GM21825 (cell line): ENCODE measurements at regions not wholly inside any gene's neighbourhood (a gene's known extent, or its start where the extent isn't known, plus 50 kb on each side); places are given as distances from the start of the nearest gene placed in this dataset.
"Not testable (repeated sequence)": the region's sequence is repeated elsewhere in the genome, so short reads cannot be mapped to it uniquely, and the experiment has no call there.

Experiments used
- ATAC-seq: cut with Tn5 transposase; IDR thresholded peaks from one replicate; pipeline ENCODE4 v1.9.1; 2021; ENCODE audit warnings: mild to moderate bottlenecking, moderate library complexity; ENCODE audit not compliant: unreplicated experiment

DNA sequence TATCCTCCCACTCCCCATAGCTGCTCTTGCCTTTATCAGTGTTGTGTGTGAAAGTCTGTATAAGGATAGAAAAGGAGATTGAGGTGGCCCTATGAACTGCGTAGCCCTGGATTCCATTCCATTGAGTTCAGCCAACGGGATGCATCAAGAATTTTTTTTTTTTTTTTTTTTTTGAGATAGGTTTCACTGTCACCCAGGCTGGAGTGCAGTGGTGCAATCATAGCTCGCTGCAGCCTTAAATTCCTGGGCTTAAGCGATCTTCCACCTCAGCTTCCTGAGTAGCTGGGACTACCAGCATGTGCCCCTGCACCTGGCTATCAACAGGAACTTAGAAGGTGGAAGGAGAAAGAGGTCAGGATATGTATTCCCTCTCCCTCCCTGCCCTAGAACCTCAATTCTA is 187.2 kb upstream of the SPRY1 start:
- ATAC-seq, result no peak

DNA sequence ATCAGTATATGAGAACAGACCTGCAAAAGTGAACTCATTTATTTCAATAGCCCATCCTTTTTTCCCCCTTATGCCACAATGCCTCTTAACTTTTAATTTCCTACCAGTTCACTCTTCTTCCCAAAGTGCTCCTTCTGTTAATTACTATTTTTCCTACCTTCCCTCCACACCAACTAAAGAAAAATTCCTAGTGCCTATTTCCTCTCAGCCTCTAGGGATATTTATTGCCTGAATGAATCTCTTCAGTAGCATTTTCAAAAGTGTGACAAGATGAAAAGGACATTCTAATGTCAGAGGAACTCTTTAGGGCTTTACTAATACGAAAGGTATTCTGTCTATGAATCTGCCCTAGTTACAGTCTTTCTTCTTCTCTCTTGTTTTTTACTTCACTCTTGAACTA is 181.1 kb upstream of the SPRY1 start:
- no peak for ATAC-seq

DNA sequence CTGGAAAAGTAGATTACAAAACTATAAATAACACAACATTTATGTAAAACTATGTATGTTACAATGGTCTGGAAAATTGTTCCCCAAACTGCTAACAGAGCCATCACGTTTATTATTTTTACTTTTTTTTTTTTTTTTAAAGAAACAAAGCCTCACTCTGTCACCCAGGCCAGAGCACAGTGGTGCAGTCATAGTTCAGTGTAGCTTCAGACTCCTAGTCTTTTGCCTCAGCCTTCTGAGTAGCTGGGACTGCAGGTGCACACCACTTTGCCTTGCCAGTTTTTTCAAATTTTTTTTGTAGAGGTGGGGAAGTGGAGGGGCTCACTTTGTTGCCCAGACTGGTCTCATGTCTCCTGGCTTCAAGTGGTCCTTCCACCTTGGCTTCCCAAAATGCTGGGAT is 180.1 kb upstream of the SPRY1 start:
- ATAC-seq, result no peak

DNA sequence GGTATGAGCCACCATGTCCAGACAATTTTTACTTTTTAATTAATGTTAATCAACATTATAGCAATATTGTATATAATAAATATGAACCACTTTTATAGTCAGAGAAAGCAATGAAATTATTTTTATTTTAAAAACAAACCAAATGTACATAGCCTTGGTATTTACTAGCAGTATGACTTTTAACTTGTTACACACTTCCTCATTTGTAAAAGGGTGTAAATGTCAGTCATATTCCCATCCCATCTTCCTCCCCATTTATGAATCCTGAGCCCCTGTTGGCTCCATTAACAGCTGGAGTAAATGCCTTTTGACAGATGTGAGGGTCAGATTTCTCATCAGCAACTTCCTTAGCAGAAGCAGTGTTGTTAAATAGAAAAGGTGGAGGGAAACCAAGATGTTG is 179.6 kb upstream of the SPRY1 start:
- ATAC-seq, result no peak

DNA sequence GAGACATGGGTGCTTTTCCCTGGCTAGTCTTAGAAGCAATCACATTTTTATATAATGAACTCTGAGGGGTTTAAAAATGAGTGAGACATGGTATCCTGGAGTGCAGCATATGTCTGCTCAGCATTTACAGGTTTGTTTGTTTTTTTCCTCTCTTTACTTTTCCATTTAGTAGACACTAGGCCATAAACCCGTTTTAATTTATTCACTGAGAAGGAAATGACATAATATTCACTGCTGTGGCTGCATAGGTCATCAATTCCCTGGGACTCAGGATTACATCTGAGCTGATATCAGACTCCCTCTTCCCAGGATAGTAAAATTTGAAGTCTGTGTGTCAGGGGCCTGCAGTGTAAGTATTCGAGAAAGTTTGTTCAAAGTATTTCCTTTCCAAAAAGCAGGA is 178.9 kb upstream of the SPRY1 start:
- ATAC-seq, result no peak

DNA sequence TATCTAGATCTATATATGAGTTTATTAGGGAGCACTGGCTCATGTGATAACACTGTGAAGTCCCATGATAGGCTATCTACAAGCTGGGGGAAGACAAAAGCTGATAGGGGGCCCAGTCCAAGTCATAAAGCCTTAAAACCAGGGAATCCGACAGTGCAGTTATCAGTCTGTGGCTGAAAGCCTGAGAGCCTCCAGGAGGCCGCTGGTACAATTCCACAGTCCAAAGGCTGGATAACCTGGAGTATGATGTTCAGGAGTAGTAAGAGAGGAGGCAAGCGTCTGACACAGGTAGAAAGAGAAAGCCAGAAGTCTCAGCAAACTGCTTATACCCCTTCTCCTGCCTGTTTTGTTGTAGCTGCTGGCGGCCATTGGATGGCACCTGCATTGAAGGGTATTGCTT is 177.6 kb upstream of the SPRY1 start:
- ATAC-seq, result no peak

DNA sequence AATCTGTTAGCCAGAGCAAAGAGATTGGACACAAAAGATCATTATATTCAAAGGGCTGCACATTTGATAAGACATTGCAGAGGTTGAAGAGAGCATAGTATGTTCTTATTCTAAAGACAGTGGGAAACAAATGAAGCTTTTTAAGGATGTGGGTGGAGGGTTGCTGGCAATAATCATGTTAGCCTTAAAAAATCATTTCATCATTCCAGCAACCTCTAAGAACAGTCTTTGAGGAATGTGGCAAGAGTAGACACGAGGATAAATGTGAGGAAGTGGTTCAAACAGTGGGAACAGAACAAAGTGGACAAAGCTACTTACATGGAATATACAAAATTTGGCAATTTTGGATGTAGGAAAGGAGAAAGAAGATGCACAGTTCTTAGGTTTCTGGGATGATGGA is 167.3 kb upstream of the SPRY1 start:
- no peak for ATAC-seq

DNA sequence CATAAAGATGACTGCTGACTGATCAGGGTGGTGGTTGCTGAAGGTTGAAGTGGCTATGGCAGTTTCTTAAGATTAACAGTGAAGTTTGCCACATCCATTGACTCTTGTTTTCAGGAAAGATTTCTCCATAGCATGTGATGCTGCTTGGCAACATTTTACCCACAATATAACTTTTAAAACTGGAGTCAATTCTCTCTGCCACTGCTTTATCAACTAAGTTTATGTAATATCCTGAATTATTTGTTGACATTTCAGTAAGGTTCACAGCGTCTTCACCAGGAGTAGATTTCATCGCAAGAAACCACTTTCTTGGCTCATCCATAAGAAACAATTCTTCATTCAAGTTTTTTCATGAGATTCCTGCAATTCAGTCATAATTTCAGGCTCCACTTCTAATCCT is 166.5 kb upstream of the SPRY1 start:
- no peak for ATAC-seq

DNA sequence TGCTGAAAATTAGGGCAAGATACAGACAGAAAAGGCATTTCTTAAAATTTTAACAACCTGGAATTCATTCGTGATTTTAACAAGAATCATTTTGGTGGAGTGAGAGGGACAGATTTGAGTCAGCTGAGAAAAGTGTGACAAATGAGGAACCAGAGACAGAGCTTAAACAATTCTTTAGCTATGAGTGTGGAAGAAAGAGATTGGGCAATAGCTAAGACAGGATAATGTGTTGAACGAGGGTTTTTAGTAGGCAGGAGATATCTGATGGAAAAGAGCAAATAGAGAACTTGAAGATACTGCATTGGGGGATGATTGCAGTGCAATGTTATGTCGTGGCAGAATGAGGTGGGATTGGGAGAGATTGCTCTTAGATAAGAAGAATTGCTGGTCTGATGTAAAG is 164.2 kb upstream of the SPRY1 start:
- ATAC-seq, result no peak

DNA sequence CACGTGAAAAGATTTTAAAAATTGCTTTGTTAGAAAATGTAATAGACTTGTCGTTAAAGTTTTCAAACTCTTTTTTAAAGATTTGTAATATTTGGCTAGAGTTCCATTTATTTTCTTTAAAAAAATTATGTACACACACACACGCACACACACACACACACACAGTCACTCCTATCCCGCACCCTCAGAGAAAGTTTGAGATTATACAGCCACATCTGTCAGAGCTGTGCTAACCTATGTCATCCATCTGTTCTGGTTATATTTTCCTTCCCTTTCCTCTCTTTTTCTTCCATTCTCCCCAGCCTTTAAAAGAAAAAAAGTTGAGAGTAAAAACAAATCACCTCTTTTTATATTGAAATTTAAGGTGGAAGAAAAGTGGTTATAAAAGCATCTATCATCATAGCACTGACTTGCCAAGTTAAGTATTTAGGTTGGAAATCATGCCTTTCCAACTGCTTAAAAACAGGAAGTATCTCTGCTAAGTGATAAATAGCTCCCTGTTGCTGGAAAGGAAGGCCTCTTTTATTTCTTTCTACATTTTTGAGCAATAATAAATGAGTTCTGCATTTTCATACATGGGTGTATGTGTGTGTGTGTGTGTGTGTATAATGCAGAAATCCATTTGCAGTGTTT is 163.3 kb upstream of the SPRY1 start:
- ATAC-seq, result no peak

DNA sequence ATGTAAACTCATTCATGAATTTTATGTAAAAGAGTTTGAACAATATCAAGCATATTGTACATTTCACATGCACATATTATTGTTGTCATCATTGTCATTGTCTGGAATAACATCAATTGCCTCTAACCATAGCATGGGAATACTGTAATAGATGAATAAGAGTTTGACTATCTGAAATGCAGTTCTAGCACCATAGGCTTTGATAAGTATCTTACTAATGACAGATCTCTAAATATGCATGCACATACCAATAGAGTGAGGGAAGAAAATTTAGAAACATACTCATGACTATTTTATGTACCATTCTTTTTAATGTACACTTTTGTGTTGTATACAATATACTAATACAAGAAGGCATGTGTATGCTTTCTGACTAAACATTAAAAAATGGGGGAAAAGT is 161.6 kb upstream of the SPRY1 start:
- ATAC-seq, result no peak

DNA sequence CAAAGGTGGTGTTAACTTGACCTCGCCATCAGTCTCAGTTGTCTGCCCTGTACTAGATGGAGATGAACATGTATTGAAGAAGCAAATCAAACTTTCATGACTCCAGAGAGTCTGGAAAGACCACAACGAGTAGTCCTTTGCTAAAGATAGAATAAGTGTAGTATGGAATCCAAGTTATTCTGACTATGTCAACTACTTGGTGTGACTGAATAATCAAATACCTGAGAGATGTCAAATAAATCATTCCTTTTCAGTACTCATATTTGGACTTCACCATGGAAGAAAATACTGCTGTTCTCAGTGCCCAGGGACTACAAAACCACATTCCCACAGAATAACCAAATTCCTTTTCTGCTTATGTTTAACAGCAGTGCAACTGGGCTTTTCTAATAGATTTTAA is 161.2 kb upstream of the SPRY1 start:
- no peak for ATAC-seq

DNA sequence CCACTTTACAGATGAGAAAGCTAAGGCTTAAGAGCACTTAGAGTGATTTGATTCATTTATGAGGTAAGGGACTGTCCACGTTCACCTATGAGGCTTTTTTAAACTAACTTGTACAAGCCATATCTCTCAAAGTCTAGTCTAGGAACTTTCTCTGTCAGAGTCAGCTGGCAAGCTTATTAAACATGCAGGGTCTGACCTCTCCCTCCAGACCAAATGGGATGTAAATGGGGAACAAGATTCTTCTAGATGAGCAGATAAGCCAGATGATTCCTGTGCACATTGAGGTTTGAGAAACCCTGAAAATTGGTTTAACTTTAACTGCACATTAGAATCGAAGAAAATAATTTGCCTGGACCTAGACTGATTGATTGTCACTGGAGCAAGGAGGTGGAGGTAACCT is 160.0 kb upstream of the SPRY1 start:
- no peak for ATAC-seq

DNA sequence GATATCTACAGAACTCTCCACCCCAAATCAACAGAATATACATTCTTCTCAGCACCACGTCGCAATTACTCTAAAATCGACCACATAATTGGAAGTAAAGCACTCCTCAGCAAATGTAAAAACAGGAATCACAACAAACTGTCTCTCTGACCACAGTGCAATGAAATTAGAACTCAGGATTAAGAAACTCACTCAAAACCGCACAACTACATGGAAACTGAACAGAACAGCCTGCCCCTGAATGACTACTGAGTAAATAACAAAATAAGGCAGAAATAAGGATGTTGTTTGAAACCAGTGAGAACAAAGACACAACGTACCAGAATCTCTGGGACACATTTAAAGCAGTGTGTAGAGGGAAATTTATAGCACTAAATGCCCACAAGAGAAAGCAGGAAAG is 156.3 kb upstream of the SPRY1 start:
- not testable (repeated sequence) for ATAC-seq

DNA sequence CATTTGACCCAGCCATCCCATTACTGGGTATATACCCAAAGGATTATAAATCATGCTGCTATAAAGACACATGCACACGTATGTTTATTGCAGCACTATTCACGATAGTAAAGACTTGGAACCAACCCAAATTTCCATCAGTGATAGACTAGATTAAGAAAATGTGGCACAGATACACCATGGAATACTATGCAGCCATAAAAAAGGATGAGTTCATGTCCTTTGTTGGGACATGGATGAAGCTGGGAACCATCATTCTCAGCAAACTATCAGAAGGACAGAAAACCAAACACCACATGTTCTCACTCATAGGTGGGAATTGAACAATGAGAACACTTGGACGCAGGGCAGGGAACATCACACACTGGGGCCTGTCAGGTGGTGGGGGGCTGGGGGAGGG is 153.4 kb upstream of the SPRY1 start:
- ATAC-seq, result not testable (repeated sequence)

DNA sequence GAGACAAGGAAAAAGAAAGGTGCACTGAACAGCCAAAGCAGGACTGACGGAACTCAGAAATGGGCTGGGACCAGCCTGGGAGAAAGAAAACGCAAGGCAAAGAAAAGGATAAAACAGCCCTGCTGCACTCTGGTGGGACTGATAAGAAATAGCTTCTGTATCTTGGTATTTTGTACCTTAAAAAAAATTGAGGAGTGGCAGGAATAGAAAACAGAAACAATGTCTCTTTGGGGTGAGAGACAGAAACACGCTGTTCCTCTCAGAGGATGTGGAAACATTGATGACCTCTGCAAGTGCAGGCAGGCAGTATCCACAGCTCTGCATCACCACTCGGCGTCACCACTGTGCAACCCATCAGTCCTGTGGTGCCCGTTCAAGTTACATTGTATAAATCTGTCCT is 152.5 kb upstream of the SPRY1 start:
- ATAC-seq, result peak; percentile 73

DNA sequence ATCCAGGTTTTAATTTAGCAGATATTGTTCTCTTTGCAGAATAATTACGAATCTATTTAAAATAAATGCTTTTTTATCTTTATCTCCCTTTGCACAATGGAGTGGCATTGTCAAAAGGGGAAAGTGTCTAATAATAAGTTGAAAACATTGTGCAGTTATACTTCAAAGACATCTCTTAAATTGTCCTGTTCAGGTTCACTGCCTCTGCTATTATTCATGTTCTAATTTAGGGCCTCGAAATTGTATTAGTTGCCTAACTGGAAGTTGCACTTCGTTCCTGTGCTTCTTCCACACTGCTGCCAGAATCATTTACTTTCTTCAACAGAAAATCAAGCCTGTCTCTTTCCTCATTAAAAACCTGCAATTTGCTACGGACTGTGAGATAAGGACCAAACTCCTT is 150.5 kb upstream of the SPRY1 start:
- no peak for ATAC-seq

DNA sequence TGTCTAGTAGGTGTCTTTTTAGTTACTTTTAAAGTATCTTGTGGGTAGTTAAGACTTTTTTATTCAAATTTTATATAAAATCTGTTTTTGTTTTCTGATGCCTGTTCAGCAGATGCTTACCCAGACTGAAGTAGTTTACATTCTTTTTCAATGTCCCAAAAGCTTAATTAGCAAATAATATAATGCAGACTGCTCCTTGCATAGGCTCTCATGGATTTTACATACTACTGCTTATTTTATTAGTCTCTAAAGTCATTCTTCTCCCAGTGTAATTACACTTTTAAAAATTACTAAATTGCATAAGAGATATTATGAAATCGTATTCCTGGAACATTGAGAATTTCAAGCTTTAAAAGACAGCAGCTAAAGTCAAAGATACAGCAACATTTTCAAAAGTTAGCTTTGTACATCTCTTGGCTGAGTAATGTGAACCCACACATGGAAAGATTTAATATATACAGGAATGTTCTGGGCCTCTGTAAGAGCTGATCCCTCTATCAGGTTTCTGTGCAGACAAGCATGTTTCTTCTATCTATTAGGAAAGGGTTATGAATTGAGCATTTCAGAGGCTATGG is 148.4 kb upstream of the SPRY1 start:
- ATAC-seq, result no peak

DNA sequence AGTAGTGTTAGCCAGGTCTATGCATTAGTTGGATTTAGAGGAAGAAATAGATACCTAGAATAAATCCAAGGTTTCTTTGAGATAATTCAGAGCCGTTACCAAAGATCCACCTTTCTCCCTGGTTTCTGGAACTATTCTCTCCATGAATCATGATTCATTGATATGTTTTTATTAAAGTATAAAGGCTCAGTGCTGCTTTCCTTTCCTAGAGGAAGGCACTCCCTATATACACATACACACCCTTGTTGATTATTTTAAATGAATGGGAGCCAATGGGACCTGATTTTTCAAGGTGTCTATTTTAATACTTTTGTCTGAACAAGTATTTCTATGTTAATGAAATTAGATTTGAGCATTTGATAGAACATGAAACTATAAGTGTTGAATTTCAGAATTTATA is 146.8 kb upstream of the SPRY1 start:
- ATAC-seq, result no peak

DNA sequence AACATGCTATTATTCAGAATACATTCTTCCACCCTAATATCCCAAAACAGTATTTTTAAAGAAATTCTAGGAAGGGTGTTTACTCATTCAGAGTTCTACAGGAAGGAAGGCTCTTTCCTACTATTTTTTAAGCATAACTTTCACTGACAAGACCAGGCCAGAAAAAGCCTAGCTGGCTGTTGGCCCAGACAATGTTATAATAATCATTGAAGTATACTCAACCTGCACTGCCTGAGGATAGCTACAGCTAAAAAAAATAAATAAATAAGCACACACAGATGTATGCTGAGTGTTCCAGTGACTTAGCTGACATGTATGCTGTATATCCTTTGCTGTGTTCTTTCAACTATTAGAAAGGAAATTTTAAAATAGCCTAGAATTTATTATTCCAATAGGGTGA is 145.8 kb upstream of the SPRY1 start:
- ATAC-seq, result no peak

DNA sequence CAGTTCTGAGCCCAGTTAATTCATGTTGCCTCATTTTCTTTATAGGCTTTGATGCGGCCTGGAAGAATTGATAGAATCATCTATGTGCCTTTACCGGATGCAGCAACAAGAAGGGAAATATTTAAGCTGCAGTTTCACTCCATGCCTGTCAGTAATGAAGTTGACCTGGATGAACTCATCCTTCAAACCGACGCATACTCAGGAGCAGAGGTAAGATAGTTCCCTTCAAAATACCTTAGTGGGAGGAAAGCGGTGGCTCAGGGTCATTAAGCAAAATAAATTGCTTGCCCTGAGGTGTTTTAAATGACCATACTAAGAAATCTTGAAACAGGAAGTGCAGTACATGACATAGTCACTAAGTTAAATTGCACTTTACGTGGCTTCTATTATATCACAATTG is 140.6 kb upstream of the SPRY1 start:
- no peak for ATAC-seq

DNA sequence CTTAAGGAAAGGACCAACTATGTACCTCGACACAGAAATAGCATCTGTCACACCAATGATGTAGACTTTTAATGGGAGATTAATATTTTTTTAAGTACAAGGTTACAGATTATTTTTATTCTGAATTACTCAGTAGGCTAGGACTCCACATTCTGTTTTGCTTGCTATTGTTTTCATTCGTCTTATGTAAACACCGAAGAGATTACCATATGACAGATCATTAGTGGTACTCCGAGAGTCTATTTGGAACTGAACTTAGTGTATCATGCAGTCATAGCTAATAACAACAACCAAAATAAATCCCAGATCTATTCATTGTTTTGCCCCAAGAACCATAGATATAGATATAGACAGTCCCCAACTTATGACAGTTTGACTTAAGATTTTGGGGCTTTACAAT is 139.7 kb upstream of the SPRY1 start:
- no peak for ATAC-seq

DNA sequence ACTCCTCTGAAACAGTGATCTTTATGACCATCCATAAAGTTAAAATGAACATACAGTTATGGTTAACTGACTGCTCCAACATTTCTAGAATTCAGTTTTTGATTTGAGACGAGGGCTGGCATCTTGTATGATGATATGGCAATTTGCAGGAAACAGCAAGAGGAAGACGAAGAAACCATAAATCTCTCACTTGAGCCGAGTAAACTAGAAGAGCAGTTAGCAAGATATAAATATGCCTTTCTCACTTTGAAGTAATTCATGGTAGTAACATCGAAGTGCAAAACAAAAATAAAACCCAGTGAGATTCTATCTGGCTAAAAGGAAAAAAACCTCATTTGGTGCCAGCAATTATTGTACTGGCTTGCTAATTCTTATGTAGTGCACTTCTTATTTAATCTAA is 139.0 kb upstream of the SPRY1 start:
- ATAC-seq, result no peak
